ENCODE measurements at regions not wholly inside any gene's neighbourhood (a gene's known extent, or its start where the extent isn't known, plus 50 kb on each side); places are given as distances from the start of the nearest gene placed in this dataset.

DNA sequence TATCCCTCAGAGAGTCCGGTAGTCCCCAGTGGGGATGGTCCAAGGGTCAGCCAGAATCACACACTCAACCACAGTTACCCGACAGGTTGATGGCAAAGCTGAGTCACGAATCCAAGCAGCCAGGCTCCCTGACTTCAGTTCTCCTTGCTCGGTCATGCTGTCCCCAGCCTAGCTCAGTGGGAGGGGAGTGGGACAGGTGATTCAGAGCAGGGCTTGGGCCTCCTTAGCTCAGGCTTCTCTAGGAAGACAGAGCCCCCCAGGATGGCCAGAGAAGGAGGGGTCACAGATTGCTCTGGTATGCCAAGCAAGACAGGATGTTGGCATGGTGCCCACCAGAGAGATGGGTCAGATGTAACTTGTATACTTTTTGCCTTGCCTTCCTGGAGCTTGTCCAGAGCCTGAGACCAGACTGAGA is 66.5 kb downstream of the EFNB1 start:
- H3K9me3 ChIP-seq, result no peaks in the 10 kb centered on the region
- H3K27ac ChIP-seq, result peak overlapping the region; percentile 85 to 90 (median 86)
- DNase-seq, result peak; percentile 86
- intact Hi-C loops (cut with DNase I), result loop anchor here (2.0 to 10.0 kb wide), 4 partner anchors 67 to 239 kb away; partner anchors contain the start of gene EFNB1
- H3K4me3 ChIP-seq, result peak overlapping the region in 2 of 4 donors; percentile 17 to 30
- peaks cover 0 to 37% (median 23%) of the 10 kb centered on the region in 4 donors for H3K4me1 ChIP-seq
- TF ChIP-seq EP300 (IDR thresholded peaks at IDR 0.05), result no peak
- TF ChIP-seq POLR2A (IDR thresholded peaks at IDR 0.05), result no peak
- TF ChIP-seq CTCF (IDR thresholded peaks at IDR 0.05), result no peak
- peak in 1 of 4 donors; percentile 37 for TF ChIP-seq POLR2AphosphoS5 (IDR thresholded peaks at IDR 0.05)
- WGBS, 2 donors, result 5 to 19% methylated on average over 4 of the region's 4 CpGs
- no peaks in the 10 kb centered on the region for H3K27me3 ChIP-seq
- H3K36me3 ChIP-seq, result no peaks in the 10 kb centered on the region

GRCh38 chrX:68894513-68895340 is 65.9 kb downstream of the EFNB1 start:
- H3K4me3 ChIP-seq, result peak overlapping the region in 3 of 4 donors; percentile 16 to 30 (median 17)
- peak; percentile 85 for DNase-seq
- H3K27ac ChIP-seq, result peak overlapping the region; percentile 85 to 90 (median 86)
- intact Hi-C loops (cut with DNase I), result loop anchor here (2.0 to 10.0 kb wide), 5 partner anchors 47 to 240 kb away; partner anchors contain the start of gene EFNB1
- TF ChIP-seq POLR2AphosphoS5 (IDR thresholded peaks at IDR 0.05) (peak in 1 of 4 donors; percentile 26), POLR2A (IDR thresholded peaks at IDR 0.05) (no peak)
- H3K4me1 ChIP-seq, result peaks cover 0 to 37% (median 23%) of the 10 kb centered on the region in 4 donors
- WGBS, 2 donors, result 10 to 16% methylated on average over 49 of the region's 49 CpGs
- H3K36me3 ChIP-seq, result no peaks in the 10 kb centered on the region
- H3K9me3 ChIP-seq, result no peaks in the 10 kb centered on the region
- no peaks in the 10 kb centered on the region for H3K27me3 ChIP-seq

DNA sequence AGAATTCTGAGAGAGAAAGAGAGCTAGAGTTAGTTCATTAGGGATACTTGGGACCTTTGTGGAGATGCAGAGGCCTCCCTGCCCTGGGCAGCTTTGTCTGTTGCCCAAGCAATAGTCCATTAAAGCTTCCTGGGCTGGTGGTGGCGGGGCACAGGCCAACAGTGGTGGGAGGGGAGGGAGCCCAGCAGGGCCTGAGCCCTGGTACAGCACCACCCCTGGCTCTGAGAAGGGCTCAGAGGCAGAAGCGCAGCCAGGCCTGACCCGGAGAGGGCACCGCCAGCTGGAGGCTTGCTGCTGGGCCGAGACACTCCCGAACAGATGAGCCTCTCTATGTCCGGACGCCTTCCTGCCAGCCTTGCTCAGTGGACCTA is 65.3 kb downstream of the EFNB1 start:
- peak overlapping the region in 3 of 4 donors; percentile 16 to 30 (median 17) for H3K4me3 ChIP-seq

GRCh38 chrX:68892651-68893050 is 63.8 kb downstream of the EFNB1 start:
- TF ChIP-seq CTCF (IDR thresholded peaks at IDR 0.05) (no peak), POLR2AphosphoS5 (IDR thresholded peaks at IDR 0.05) (no peak), POLR2A (IDR thresholded peaks at IDR 0.05) (no peak), EP300 (IDR thresholded peaks at IDR 0.05) (no peak)
- no peak overlapping the region for H3K4me3 ChIP-seq
- H3K27ac ChIP-seq, result no peak overlapping the region
- H3K27me3 ChIP-seq, result no peaks in the 10 kb centered on the region
- intact Hi-C loops (cut with DNase I), result loop anchor here (5.0 to 10.0 kb wide), 3 partner anchors 45 to 242 kb away; no protein-coding TSS in a partner anchor
- H3K9me3 ChIP-seq, result no peaks in the 10 kb centered on the region
- no peaks in the 10 kb centered on the region for H3K36me3 ChIP-seq
- 88 to 90% methylated on average over 13 of the region's 13 CpGs for WGBS, 2 donors
- no peak for DNase-seq
- H3K4me1 ChIP-seq, result peaks cover 0 to 36% (median 23%) of the 10 kb centered on the region in 4 donors

More for the DNA sequence above, 65.3 kb downstream of the EFNB1 start:
- no peaks in the 10 kb centered on the region for H3K27me3 ChIP-seq
- peaks cover 0 to 37% (median 23%) of the 10 kb centered on the region in 4 donors for H3K4me1 ChIP-seq
- no peaks in the 10 kb centered on the region for H3K9me3 ChIP-seq
- H3K36me3 ChIP-seq, result no peaks in the 10 kb centered on the region
- DNase-seq, result no peak
- WGBS, 2 donors, result 39 to 58% methylated on average over 8 of the region's 8 CpGs
- H3K27ac ChIP-seq, result peak overlapping the region; percentile 85 to 90 (median 86)
- intact Hi-C loops (cut with DNase I), result loop anchor here (2.0 to 10.0 kb wide), 4 partner anchors 47 to 241 kb away; partner anchors contain the start of gene EFNB1
- TF ChIP-seq POLR2AphosphoS5 (IDR thresholded peaks at IDR 0.05) (no peak), EP300 (IDR thresholded peaks at IDR 0.05) (no peak), CTCF (IDR thresholded peaks at IDR 0.05) (no peak), POLR2A (IDR thresholded peaks at IDR 0.05) (no peak)

DNA sequence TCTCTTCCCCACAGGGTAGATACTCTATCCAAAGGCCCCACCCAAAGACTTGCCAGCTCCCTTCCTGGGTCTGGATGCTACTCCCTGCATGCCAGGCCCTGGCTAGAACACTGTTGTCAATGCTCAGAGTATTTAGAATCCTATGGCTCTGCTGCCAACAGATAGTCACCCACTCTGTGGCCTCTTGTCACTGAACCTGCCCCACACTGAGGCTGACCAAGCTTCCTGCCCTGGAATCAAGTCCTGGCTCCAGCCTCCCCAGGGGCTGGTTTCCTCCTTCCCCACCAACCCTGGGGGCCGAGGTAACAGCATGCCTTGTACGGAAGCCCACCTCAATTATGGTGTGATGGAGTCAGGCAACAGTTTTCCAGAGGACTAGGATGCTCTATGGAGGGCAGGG is 63.3 kb downstream of the EFNB1 start:
- no peak for DNase-seq
- Histone ChIP-seq H3K36me3 (no peaks in the 10 kb centered on the region), H3K27me3 (no peaks in the 10 kb centered on the region), H3K4me3 (no peak overlapping the region), H3K27ac (no peak overlapping the region), H3K9me3 (no peaks in the 10 kb centered on the region), H3K4me1 (peaks cover 0 to 31% (median 23%) of the 10 kb centered on the region in 4 donors)
- TF ChIP-seq POLR2AphosphoS5 (IDR thresholded peaks at IDR 0.05) (no peak), CTCF (IDR thresholded peaks at IDR 0.05) (no peak)
- intact Hi-C loops (cut with DNase I), result loop anchor here (5.0 to 10.0 kb wide), 3 partner anchors 45 to 243 kb away; no protein-coding TSS in a partner anchor
- WGBS, 2 donors, result 97 to 98% methylated on average over 2 of the region's 2 CpGs

All from sigmoid colon (tissue), 6 donors.